ENCODE measurements at regions not wholly inside any gene's neighbourhood (a gene's known extent, or its start where the extent isn't known, plus 50 kb on each side); places are given as distances from the start of the nearest gene placed in this dataset.

DNA sequence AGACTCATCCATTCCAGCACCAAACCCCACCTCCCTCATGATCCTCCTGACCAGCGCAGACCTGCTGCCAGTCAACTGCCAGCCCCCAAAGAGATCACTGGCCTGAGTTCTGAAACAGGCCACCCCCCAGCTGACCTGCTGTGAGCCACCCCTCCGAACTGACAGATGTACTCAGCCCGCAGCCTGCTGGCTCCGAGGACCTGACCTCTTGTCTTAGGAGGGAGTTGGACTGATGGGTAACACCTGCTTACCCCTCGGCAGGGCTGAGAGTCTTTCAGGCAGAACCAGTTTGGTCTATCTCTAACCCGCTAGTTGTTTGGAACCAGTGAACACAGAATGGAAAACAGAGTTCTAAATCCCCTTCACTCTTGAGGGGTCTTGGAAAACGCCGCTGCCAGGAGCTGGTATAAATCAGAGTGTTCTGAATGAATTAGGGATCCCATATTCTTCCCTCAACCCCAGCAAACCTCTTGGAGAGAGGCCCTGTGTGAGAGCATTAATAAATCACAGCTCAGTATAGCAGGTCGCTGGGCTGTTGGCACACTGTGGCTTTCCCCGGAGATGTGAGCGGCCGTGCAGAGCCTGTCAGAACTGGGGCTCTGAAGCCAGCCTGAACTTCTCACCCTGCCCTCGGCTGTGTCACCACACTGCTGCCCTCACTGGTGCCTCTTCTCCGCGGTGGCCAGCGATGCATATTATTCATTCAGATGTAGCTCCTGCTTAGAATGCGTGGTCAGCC lies 165.1 kb upstream of the NCAM1 start:
- DNase-seq = no peak

DNA sequence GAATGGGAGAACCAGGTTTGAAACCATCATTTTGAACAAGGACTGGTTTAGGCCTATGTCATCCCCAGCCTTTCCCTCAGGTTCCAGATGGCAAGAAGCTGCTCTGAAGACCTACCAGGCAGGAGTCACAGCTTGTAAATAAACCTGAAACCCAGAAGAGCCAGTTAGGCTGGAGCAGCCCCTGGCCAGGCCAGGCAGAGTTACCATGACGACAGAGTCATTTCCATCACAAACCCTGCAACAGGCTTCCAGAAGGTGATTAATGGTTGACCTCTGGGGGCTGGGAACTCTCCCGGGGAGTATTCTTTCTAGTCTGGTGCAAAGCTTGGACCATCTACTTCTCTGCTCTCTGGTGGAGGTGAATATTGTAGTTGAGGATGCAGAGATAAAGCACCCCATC lies 164.1 kb upstream of the NCAM1 start:
- DNase-seq = no peak

DNA sequence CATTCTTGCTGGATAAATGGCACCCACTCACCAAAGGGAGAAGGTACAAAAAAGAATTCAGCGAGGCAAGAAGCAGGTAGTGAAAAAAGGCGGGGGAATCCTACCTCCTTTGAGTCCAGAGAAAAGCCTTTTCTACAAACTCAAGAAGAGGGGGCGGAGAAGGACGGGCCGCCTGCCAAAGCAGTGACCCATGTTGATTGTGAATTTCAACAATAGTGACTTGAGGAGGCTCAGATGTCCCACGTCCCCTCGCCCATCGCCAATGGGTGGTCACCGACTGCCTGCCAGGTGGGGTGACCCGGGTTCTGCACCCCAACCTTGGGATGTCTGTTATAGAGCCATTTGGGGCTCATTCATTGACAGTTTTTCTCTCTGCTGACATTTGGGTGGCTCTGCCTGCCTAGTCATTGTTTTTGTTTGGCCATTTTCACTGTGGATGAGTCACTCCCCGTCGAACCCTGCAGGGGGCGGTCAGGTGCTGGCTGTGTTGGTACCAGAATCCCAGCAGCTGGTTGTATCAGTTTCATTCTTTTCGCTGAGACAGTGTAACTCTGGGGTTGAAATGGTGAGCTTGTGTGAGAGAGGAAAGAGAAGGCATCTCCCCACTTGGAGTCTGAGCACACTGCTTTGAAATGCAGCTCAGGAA lies 163.4 kb upstream of the NCAM1 start:
- no peak for DNase-seq

DNA sequence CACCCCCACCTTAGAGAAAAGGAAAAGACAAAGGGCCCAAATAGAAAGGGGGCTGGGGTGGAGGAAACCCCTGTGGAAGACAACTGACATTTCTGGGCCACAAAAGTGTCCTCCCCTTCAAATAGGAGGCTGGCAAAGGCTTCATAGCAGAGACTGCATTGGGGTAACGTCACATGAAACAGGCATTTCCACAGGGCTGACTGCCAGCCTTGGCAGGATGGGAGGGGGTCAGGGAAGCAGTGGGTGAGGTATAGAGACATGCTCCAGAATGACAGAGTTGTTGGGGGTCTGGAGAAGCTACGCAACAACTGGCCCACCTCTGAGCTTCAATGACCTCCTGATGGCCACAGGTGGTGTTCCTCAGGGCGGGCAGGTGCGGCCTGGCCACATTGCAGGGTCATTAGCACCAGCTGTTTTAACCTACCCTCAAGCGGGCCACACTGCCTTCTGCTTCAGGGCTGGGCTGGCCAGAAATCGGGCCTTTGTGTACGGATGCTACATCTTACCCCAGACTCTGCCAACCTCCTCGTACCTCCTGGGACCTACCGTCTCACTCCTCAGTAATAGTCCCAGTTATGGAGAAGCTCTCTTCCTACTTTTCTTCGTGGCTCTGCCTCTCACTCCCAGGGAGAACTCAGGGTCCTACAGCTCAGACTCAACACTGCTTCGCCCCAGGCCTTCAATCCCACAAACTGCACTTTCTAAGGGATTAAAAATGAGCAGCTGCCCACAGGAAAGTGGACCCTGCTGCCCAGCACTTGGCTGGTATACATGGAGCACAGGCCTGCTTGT lies 160.0 kb upstream of the NCAM1 start:
- DNase-seq = no peak

DNA sequence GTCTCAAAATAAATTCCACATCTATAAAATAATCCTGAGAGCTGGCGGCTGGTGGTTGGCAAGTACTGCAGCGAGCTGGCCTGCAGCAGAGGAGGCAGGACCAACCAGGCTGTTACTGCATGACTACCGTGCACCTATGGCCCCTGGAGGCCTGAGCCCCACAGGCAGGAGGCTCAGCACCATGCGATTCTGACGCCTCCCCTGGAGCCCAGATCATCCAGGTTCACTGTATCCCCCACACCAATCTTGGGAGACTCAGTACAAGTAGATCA lies 159.5 kb upstream of the NCAM1 start:
- no peak for DNase-seq

DNA sequence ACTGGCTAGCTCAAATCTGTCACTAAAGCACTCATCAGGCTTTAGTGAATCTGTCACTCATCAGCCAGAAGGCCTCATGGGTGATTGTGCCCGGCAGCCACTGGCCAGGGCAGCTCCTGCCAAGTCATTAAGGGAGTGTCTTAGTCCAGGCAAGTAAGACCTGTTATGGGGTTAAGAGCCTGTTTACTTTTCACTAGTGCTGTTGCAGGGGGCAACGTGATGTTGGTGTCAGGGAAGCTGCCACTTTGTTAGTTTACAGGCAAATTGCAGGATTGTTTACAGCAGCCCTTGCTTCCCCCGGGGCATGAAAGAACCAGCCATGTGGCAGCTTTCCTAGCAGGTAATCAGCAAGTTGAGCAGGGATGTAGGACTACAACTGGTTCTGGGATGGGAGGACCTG lies 155.6 kb upstream of the NCAM1 start:
- DNase-seq = no peak

DNA sequence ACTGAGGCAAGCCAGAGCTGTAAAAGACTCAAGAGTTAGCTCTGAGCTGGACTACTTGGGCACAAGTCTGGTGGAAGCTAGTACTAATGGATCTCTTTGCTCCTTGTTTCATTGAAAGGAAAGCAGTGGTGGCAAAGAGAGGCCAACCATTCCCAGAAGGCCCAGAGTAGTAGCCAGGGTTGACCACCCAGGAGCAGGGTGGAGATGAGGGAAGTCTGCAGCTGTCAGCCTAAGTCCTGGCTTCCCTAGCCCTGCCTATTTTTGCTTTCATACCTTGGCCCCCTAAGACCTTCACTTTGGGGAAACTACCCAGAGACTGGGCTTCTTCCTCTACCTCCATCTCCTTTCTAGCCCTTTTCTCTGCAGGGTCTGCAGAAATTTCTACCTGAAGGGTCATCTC lies 155.0 kb upstream of the NCAM1 start:
- no peak for DNase-seq

DNA sequence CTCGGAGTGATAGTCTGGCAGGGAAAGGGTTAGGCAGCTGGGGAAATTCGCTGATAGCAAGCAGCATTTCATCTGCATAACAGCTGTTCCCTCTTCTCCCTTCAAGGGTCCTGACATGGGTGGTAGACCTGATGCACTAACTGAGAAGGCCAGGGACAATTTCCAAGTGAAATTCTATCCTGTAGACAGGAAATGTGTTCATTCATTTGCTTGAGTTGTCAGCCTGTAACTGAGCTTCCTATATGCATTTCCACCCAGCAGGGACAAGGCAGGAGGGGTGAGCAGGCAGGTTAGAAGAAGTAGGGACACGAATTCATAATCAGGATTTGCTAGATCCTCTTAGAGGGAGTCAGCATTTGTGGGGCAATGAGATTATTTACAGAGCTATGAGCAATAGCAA lies 154.3 kb upstream of the NCAM1 start:
- DNase-seq = no peak

DNA sequence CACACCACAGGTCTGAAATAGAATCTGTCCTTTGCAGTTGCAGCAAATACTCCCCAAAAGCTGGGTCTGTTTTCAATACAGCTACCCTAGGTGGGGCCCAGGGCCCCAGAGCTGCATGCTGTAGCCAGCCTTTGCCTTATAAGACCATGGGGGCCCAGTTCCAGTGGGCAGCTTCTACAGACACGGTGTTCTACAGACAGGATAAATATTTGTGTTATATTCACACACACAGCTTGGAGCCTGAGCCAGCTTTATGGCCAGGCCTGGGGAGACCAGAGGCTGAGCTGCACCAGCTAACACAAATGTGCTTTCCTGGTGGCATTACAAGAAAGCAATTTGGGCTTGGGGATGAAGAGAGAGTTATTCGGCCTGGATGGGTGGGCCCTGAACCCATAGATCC lies 151.8 kb upstream of the NCAM1 start:
- no peak for DNase-seq

DNA sequence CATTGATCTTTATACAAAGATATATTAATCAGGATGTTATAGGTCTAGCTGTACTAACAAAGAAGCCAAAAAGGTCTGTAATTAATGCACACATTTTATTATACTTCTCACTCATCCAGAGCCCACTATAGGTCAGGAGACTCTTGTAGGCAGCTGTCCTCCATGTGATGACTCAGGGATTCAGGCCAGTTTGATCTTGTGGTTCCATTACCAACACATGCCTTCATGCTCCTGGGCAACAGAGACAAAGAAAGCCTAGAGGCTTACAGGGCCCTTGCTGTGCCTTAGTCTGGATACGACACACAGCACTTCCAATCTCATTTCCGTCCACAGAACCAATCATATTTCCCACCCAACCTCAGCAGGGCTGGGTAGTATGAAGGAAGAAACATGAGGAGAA lies 150.3 kb upstream of the NCAM1 start:
- no peak for DNase-seq

DNA sequence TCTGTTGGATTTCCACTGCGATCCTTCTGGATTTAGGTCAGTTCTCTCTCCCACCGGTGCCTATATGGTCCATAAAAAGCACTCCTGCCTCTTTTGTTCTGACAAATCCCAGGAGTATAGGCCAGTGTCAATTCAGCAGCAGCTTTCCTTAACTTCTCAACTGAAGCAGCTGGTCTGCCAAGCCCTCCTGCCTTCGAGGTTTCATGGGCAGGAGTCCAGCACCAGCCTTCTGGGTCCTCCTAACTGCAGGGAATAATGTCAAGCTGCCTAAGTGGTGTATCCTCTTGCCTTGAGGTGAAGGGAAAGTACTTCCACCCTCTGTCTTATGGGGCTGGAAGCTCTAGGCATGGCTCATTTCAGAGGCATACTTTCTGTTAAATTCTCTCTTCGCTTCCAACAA lies 149.4 kb upstream of the NCAM1 start:
- DNase-seq = no peak

DNA sequence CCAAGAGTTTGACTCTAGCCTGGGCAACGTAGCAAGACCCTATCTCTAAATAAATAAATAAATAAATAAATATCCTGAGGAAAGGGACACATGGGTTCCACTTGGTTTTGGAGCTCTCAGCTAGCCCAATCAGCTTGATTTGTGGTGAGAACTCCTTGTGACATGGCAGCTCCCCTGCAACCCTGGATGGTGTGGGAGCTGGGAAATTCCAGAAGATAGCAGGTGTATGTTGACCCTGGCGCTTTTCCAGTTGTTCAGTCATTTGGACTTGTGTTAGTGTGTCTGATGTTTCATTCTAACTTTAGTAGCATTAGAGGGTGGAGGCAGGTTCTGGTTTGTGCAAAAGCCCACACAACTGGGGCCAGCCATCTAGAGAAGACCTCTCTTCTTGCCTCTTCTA lies 148.5 kb upstream of the NCAM1 start:
- no peak for DNase-seq

DNA sequence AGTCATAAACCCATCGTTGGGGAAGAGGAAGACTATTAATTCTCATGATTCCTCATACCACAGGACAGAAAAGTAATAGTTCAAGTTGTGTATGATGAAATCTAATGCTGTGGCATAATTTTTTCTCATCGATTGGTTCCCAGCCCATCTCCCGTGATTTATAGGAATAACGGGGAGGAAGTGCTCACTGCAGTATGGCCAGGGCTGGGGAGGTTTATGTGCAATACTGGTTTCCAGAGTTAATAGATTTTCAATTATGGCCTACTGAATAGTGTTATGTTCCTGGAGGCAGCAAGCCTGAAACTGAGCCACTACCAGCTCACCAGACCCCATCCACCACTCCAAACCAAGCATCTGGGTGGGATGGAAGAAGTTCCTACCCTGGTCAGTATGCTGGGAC lies 147.1 kb upstream of the NCAM1 start:
- DNase-seq = no peak

DNA sequence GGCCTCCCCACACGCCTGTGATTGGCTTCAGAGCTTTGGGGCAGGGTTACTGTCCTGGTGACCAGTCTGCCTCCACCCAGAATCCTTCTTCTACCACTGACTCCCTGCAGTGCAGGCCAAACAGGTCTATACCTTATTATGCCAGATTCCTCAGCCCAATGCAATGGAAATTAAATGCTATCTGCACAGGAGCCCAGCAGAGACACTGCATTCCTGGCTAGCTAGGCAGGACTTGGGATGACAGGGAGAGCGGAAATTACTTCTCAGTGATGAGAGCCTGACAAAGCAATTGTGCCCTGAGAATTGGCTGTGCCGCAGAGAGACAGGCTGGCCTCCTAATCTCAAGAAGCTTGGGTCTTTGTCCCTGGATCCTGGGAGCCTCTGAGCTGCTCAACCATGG lies 143.8 kb upstream of the NCAM1 start:
- no peak for DNase-seq

DNA sequence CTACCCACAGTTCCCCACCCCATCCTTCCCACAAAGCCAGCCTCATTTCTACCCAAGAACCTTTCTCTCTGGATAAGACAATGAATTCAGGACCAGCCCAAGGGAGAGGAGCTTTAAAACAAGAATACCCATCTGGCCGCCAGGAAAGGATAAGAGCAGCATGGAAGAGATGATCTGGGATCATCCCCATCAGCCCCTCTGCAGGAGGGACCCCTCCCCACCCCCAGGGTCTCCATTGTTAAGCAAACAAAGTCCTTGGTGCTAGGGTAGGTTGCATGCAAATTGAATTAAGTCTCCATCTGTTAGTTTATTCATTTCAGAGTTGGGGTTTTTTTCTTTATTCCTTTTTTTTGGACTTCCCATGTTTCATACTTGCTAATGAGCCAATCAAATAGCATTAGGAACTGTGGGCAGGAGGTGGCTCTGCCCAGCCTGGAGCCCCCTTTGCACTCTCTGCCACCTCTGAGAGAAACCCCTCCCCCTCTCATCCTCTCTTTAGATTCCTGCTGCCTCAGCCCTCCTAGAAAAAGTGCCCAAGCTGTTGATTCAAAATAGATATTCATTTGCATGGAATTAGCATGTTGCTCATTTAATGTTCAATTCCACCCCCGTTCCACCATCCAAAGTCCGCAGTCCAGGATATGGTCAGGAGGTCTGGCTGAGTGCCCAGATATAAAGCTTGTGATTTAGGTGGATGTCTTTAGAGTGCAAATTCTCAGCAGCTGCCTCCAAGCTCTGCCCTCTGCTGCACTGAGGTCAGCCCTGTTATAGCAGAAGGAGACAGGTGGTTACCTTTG lies 138.5 kb upstream of the NCAM1 start:
- no peak for DNase-seq

DNA sequence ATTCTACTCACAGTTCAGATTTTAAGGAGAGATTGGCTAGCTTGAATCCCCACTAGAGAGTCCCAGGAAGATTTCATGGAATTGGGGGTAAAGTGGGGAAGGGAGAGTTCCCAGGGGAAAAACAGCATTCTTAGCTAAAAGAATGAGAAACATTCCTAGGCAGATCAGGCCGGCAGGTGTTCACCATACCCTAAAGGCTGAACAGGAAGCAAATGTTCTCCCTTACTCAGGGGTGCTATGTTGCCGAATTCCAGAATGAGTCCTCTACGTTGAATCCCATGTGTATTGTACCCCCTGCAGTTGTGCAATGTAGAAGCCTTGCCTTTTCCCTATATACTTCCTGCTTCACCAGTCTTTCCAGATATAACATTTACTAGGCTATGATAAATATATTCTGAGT lies 135.2 kb upstream of the NCAM1 start:
- no peak for DNase-seq

DNA sequence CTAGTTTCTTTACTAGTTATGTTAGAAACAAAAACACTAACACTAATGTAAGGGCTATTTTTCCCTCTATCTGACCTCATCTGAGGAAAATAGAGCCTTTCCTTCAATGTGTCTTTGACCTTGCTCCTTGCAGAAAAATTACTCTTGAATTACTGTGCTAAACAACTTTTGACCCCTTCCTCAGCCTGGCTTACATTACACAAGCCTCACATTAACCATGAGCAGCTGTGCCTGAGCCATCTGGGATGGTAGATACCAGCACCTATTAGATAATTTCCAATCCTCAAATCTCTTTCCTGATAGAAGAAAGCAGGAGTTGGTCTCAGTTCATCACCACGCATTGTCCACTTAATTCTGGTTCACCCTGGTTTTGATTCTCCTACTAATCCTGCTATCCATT lies 134.4 kb upstream of the NCAM1 start:
- no peak for DNase-seq

DNA sequence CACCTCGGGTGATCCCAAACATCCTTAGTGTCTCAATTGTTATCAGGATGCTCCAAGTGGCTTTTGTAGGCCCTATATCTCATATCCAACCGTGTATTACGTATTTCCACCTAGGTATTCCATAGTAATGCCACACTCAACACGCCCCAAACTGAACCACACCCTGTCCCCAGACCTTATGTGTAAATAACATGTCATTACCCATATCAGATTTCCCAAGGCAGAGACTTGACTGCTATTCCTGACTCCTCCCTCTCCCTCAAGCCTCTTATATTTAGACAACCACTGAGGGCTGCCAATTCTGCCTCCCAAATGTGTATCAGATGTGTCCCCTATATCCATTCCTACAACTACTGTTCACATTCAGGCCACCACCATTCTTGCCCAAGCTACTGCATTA lies 132.8 kb upstream of the NCAM1 start:
- DNase-seq = no peak

DNA sequence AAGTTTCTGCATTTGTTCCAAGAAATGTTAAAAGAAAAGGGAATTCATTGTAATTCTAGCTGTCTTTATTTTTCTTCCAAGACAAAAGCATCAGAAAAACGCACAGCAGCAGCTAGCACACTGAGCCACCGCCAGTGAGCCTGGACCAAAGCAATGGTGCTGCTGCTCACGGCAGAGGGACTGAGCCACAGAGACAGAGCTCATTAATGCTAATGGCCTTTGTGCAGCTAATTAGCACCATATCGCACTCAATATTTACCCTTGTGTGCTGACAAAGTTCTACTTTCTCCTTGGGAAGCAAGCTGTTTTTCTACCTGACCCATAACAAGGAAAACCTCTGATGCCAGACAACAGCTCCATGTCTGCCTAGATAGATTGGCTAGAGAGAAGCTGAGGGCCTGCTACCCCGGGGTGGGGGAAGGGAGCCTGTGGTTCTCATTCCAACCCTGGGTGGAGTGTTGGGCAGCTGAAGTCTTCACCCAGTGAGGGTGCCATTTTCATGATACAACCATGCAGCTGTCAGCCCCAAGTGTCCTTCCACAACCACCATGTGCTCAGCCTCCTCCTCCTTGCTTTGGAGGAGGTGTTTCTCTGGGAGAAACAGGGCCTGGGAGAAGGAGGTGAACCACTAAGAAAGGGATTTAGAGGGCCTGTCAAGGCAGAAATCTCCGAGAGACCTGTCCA lies 131.1 kb upstream of the NCAM1 start:
- no peak for DNase-seq

DNA sequence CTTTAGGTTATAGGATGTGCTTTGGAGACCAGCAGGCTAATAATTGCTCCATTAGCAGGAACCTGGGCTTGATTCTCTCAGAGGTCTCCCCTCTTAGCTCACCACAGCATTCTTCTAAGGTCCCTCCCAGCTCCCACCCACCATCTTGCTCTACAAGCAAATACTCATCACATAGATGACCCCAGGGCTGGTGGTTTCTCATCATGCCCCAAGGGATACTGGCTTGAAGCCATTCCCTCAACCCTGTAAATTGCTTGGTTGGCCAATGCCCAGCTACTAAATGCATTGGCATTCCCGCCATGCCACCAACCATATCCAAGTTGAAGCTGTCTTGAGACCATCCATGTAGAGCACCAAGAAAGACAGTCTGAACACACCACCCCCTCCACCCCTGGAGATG lies 130.2 kb upstream of the NCAM1 start:
- DNase-seq = no peak

DNA sequence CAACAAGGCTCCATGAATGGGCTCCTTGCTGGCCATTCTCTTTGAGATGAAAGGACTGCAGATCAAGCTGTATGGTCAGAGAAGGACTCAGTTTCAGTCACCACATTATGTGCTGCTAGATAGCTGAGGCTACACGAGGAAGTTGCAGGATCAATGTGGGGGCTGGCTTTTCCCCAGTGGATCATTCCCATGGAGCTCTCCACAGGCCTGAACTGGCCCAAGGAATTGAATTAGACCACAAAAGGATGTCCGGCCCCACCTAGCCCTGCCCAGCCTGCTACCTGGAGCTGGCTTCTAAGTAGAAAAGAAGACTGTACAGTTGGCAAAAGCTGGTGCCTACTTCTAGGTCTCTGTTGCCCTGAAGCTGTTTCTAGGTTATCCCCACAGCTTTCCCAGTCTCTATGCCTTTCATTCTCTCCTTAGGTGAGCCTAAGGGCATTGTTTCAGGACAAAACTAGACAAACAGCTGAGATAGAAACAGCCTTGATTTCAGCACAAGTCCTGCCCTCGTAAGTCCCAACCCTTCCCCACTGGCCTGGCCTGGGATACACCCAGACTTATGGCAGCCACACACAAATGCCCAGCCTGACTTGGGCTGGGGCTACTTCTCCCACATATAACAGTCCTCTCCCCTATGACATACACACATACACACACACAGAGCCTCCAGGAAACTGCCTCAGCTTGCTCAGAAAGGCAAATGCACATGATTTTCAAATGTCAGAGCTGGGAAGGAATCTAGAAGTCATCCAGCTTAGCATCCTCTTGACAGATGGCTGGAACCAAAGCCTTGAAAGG lies 129.1 kb upstream of the NCAM1 start:
- no peak for DNase-seq

DNA sequence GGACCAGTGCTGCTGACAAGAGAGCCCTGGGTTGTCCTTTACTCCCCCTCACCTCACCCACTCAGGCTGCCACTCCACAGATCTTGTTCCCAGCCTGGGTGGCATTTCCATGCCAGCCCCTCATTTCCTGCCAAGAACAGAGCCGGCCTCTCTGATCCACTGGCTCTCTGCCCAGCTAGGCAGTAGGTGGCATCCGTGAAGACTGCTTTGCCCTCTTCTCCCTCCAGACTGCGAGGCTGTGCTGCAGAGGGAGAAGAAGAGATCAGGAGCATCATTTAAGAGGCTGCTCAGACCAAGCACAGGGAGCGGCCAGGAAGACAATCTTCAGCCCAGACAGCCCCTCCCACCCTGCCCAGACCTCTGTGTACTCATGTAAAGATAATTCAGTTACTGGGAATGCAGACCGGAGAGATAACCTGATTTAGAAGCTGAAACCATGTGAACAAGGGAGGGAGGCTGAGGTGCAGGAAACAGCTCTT lies 126.9 kb upstream of the NCAM1 start:
- DNase-seq = no peak

Measured in activated T-cell treated with anti-CD3 and anti-CD28 coated beads, Interleukin-2, amount 50 U/mL, for 1 hour (primary cell).